OCI-LY7 (cell line): ENCODE measurements at regions not wholly inside any gene's neighbourhood (a gene's known extent, or its start where the extent isn't known, plus 50 kb on each side); places are given as distances from the start of the nearest gene placed in this dataset.

Experiments used
- EZH2phosphoT487 ChIP-seq: fragments of 200-600 bp; sonication (generic); IDR thresholded peaks from 2 replicates; pipeline ENCODE4 v1.6.1; 2018; ENCODE audit warnings: low read depth, borderline replicate concordance, mild to moderate bottlenecking, mixed run types, antibody characterized with exemption, low read length, moderate library complexity, mixed read lengths
- TF ChIP-seq, protein P1 (sequence below): fragments of 200-600 bp; sonication (generic); conservative IDR thresholded peaks from 2 replicates; pipeline ENCODE4 v1.5.1; 2014; ENCODE audit warnings: mild to moderate bottlenecking, antibody characterized with exemption, low read length, moderate library complexity, mixed read lengths

DNA sequence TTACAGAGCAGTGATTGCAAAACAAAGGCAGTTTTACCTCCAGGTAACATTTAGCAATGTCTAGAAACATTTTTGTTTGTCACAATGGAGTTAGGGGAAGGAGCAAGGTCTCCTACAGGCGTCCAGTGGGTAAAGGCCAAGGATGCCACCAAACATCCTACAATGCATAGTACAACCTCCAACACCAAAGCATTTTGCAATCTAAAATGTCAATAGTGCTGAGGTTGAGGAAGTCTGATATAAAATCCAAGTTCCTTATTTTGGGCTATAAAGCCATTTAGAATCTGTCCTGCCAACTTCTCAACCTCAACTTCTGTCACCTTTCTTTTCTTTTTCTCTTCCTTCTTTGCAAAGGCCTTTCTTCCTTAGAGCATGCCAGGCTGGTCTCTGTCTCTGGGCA is 111.2 kb downstream of the FASLG start:
- TF ChIP-seq, protein P1, sequence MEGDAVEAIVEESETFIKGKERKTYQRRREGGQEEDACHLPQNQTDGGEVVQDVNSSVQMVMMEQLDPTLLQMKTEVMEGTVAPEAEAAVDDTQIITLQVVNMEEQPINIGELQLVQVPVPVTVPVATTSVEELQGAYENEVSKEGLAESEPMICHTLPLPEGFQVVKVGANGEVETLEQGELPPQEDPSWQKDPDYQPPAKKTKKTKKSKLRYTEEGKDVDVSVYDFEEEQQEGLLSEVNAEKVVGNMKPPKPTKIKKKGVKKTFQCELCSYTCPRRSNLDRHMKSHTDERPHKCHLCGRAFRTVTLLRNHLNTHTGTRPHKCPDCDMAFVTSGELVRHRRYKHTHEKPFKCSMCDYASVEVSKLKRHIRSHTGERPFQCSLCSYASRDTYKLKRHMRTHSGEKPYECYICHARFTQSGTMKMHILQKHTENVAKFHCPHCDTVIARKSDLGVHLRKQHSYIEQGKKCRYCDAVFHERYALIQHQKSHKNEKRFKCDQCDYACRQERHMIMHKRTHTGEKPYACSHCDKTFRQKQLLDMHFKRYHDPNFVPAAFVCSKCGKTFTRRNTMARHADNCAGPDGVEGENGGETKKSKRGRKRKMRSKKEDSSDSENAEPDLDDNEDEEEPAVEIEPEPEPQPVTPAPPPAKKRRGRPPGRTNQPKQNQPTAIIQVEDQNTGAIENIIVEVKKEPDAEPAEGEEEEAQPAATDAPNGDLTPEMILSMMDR: no peak
- no peak for TF ChIP-seq EZH2phosphoT487
